ENCODE measurements at regions not wholly inside any gene's neighbourhood (a gene's known extent, or its start where the extent isn't known, plus 50 kb on each side); places are given as distances from the start of the nearest gene placed in this dataset.

GRCh38 chr10:85548034-85548433 is 818.6 kb downstream of the GRID1 start:
- Histone ChIP-seq H3K27me3 (ENCODE audit: control insufficient read depth in 5 of 5, insufficient read depth in 4 of 5, low read length in 5 of 5) (no peaks in the 10 kb centered on the region), H3K36me3 (ENCODE audit: control insufficient read depth in 5 of 5, insufficient read depth in 5 of 5, low read length in 5 of 5) (no peaks in the 10 kb centered on the region), H3K27ac (ENCODE audit: low read depth, low read length) (no peak overlapping the region), H3K9ac (ENCODE audit: low read length in 5 of 5) (no peak overlapping the region), H3K4me1 (ENCODE audit: control insufficient read depth in 5 of 5, insufficient read depth in 5 of 5, low read length in 5 of 5) (no peaks in the 10 kb centered on the region), H3K9me3 (ENCODE audit: control insufficient read depth in 5 of 5, low read length in 5 of 5) (no peaks in the 10 kb centered on the region), H3K4me3 (ENCODE audit: low read depth in 1 of 5, low read length in 5 of 5) (no peak overlapping the region)

All from subcutaneous abdominal adipose tissue (tissue), 5 donors.